ENCODE measurements at regions not wholly inside any gene's neighbourhood (a gene's known extent, or its start where the extent isn't known, plus 50 kb on each side); places are given as distances from the start of the nearest gene placed in this dataset.
"Not testable (repeated sequence)": the region's sequence is repeated elsewhere in the genome, so short reads cannot be mapped to it uniquely, and the experiment has no call there.

GRCh38 chr9:28121366-28121765 is 548.1 kb upstream of the C9orf72 start:
- DNase-seq: no peak

GRCh38 chr9:28124917-28125316 is 551.6 kb upstream of the C9orf72 start:
- DNase-seq: no peak

GRCh38 chr9:28127101-28127500 is 553.8 kb upstream of the C9orf72 start:
- no peak for DNase-seq

DNA sequence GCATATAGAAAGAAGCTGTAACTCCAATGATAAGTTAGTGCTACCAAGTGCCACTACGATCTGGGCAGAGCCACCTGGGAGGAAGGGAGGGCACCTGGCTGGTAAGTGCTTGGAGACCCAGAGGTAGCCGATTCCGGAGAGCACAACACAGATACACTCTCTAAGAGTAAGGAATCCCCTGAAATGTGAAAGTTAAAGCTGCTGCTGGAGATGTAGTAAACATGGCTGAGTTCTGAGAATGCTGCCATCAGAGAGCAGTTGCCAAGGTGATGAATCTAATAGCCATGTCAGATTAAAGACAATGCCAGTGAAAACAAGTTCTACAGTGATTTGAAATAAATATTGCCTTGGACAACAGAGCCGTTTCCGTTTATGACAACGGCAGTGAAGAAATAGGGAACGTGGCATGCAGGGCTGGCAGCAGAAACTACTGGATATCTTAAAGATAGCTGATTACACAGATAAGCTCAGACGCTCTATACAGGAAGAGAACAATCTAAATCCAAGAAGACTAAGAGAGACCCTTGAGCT is 561.2 kb upstream of the C9orf72 start:
- no peak for DNase-seq

DNA sequence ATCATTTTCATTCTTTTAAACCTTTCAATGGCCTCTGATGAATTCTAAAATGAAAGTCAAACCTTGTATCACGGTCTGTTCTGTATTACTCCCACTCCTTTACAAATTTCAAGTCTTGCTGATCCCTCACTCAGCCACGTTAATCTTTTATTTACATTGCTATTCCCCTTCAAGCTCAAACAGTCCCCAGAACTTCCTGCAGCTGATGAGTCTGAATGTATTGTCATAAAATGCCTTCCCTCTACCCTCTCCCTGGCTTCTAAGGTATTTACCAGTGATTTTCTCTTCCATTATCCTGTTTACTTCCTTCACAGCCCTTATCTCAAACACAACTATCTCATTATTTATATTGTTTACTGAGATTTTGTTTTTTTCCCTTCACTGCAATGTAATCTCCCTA is 562.3 kb upstream of the C9orf72 start:
- no peak for DNase-seq

GRCh38 chr9:28136113-28136512 is 562.8 kb upstream of the C9orf72 start:
- DNase-seq: no peak

DNA sequence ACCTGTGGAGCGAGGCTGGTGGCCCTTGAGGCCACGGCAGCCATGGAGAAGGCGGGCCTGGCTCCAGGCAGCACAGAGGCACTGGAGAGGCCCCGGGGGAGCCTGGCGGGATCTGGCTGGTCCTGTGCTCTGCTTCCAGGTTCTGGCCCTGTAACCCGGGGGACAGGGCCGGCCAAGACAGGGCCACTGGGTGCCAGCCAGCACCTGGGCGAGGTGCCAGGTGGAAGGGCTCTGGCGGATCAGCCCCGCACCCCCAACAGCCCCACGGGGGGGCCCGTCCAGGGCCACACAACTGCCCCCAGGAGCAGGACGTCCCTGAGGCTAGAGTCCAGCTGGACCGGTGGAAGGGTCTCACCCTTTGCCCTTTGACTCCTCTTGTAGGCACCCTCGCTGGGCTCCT is 574.1 kb upstream of the C9orf72 start:
- DNase-seq: not testable (repeated sequence)

DNA sequence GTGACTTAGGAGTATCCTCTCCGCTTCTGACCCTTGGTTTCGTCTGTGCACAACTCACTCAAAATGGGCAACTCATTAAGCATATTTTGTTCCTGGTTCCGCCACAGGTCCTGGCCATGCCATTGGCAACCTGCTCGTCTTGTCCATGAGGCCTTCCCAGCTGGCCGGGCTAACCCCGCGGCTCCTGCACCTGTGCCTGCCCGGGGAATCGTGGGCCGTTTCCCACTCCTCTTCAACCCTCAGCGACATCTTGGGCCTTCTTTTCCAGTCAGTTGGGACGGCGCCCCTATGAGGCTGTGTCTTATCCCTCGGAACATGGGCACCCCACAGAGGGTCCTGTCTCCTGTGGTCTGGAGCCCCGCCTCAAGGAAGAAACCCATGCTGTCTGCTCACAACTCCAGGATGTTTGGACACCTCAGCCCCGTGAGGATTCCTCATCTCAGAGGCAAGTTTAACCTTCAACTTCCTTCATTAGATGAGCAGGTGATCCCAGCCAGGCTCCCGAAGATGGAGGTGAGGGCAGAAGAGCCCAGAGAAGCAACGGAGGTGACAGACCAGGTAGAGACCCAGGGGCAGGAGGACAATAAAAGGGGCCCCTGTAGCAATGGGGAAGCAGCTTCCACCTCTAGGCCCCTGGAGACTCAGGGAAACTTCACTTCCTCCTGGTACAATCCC is 574.8 kb upstream of the C9orf72 start:
- DNase-seq: not testable (repeated sequence)

- not testable (repeated sequence) for DNase-seq
These were observed 576.2 kb upstream of the C9orf72 start for GRCh38 chr9:28149361-28150050.

DNA sequence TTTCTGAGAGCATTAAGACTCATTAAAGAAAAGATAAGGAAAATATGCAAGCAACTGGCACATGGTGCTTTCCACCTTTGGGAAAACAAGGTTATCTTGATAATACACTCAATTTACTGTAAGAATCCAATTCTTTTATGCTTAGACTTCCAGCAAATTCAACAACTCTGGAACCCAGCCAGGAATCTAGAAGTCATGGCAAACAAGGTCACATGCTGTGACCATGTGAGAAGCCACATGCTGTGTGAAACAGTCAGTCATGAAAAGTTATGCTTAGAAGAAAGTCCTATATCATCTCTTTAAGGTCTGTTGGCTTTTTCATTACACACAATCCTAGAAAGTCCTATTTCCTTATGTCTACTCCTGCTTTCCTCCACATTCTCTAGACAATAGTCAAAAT is 581.8 kb upstream of the C9orf72 start:
- no peak for DNase-seq

GRCh38 chr9:28155671-28156070 is 582.4 kb upstream of the C9orf72 start:
- DNase-seq: no peak

DNA sequence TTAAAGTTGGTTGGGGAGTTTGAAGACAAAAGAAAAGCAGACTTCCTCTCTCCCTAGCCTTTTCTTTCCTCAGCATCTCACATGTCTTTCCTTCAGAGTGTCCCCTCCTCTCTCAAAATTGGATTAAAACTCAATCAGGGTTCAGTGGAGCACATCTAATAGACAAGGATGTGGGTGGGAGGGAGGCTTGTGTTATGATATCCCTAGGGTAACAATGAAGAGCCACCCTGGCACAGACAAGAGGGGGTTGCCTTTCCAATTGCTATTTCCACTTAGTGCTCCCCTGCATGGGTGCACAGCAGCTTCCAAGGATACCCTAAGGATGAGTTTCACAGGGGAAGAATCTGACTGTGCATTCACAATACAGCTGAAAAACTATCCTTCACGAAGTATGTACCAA is 585.2 kb upstream of the C9orf72 start:
- DNase-seq: no peak

GRCh38 chr9:28163619-28164018 is 590.3 kb upstream of the C9orf72 start:
- DNase-seq: no peak

GRCh38 chr9:28166179-28166578 is 592.9 kb upstream of the C9orf72 start:
- no peak for DNase-seq

- no peak for DNase-seq
These were observed 603.9 kb upstream of the C9orf72 start for GRCh38 chr9:28177142-28177541.

DNA sequence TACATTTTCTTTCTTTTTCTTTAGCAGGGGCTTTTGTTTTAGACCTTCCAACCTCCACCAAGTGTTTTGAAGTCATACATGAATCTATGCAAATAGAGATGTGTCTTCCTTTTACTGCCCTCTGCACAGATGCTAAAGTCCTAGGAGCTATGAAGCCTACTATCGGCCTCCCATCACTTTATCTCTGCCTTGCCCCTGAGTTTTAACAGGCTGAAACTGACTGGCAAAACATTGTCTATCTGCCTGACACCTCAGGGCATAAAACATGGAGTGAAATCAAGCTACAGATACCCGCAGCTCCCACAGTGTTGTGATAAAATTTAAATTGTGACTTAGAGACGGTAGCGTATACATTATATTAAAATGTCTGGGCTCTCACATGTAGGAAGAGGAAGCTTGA is 604.6 kb upstream of the C9orf72 start:
- no peak for DNase-seq

- DNase-seq: no peak
These were observed 606.6 kb upstream of the C9orf72 start for GRCh38 chr9:28179893-28180292.

DNA sequence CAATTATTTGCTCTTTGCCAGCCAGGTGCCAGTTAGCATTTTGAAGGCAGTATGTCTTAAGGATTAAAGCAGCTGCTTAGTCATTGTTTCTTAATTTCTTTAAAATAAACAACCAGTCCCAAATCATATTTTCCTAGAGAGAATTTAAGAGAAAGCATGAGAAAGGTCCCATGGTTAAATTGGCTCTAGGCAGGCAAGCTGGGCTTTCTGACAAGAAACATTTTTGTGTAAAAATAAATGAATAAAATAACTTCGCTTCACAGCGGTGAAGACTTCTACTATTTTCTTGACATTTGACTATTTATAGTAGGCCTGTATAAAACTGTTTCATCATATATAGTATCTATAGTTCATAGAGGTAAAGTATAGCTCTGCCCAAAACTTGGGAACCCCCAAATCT is 617.7 kb upstream of the C9orf72 start:
- no peak for DNase-seq

DNA sequence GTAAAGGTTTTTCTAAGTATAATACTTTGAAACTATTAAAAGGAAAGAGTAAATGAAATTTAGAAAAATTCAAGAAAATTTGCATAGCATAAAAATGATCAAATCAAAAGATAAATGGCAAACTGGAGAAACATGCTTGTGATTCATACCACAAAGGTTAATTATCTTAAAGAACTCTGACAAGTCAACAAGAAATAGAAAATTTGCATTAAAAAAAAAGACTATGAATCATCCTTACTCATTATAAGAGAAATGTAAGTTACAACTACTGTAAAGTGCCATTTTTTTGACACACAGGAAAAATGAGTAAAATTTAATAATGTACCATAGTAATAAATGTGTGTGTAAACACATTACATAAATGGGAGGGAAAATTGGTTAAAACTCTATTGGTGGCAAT is 624.4 kb upstream of the C9orf72 start:
- DNase-seq: no peak

- DNase-seq: no peak
These were observed 629.8 kb upstream of the C9orf72 start for GRCh38 chr9:28203036-28203435.

GRCh38 chr9:28206280-28206679 is 633.0 kb upstream of the C9orf72 start:
- DNase-seq: no peak

DNA sequence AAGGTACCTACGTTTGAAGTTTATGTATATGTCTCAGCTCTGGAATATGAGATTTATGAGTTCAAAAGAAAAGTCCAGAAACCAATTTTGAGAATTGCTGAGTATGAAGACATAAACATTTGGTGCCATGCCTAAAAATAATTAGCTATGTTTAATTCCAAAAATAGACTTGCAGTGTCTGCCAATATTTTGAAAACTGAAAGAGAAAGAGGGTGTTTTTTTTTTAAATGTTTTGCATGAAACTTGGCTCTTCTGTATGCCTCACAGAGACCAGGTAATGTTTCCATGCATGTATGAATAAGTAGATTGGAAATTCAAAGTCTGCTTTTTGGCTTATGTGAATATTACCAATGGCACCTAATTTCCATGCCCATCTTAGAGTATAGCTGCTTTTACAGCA is 634.4 kb upstream of the C9orf72 start:
- DNase-seq: no peak

DNA sequence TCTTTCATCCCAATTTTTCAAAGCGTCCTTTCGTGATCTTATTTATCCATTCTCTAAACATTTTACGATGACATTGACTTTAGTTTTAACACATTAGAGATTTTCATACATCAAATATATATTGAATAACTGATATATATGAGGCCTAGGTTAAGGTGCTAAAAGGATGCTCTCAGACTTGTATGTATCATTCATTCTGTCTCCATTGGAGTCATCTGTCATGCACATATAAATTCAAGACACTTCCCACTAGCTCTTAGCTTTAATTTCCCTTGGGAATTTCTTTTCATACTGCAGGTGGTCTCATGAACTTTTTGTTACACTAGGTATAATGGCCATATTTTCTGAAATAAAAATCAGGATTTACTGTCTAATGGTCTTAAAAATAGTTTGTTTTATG is 635.8 kb upstream of the C9orf72 start:
- no peak for DNase-seq

- DNase-seq: no peak
These were observed 639.7 kb upstream of the C9orf72 start for GRCh38 chr9:28212979-28213378.

Measured in suppressor macrophage (primary cell).